Neural progenitor cell (in vitro differentiated cells): ENCODE measurements at regions not wholly inside any gene's neighbourhood (a gene's known extent, or its start where the extent isn't known, plus 50 kb on each side); places are given as distances from the start of the nearest gene placed in this dataset.

Source experiments
- DNase-seq: peaks from one replicate; pipeline ENCODE4 v3.0.0-alpha.2; 2016; ENCODE audit warnings: low spot score
- H2AFZ ChIP-seq: fragments of 200-600 bp; sonication (generic); replicated peaks from 2 replicates; pipeline ENCODE4 v1.6.1; 2016; ENCODE audit warnings: antibody characterized with exemption
- H3F3A ChIP-seq: fragments of 200-600 bp; sonication (generic); 2 replicates; pipeline ENCODE4 v1.6.1; 2016; ENCODE audit warnings: antibody characterized with exemption, low read depth
- H3K27ac ChIP-seq: fragments of 200-600 bp; sonication (generic); 2 replicates; pipeline ENCODE4 v1.5.1; 2016; ENCODE audit warnings: mild to moderate bottlenecking
- H3K27me3 ChIP-seq: fragments of 200-600 bp; sonication (generic); 2 replicates; pipeline ENCODE4 v1.6.1; 2016; ENCODE audit warnings: mild to moderate bottlenecking, moderate library complexity
- H3K36me3 ChIP-seq: fragments of 200-600 bp; sonication (generic); 2 replicates; pipeline ENCODE4 v1.5.1; 2016
- H3K4me1 ChIP-seq: fragments of 200-600 bp; sonication (generic); 2 replicates; pipeline ENCODE4 v1.6.1; 2016; ENCODE audit warnings: mixed run types
- H3K4me2 ChIP-seq: fragments of 200-600 bp; sonication (generic); 2 replicates; pipeline ENCODE4 v1.6.1; 2016
- H3K4me3 ChIP-seq: fragments of 200-600 bp; sonication (generic); 2 replicates; pipeline ENCODE4 v1.5.1; 2016
- H3K79me2 ChIP-seq: fragments of 200-600 bp; sonication (generic); 2 replicates; pipeline ENCODE4 v1.6.1; 2016; ENCODE audit warnings: low read depth
- H3K9ac ChIP-seq: fragments of 200-600 bp; sonication (generic); 2 replicates; pipeline ENCODE4 v1.6.1; 2016
- H3K9me3 ChIP-seq: fragments of 200-600 bp; sonication (generic); 2 replicates; pipeline ENCODE4 v1.5.1; 2016; ENCODE audit warnings: low read depth
- H4K20me1 ChIP-seq: fragments of 200-600 bp; sonication (generic); 2 replicates; pipeline ENCODE4 v1.6.1; 2016; ENCODE audit warnings: low read depth
- H3K27ac Mint-ChIP-seq: 3 replicates; pipeline ENCODE4 v1.8.0; 2021; ENCODE audit warnings: mixed read lengths
- H3K27me3 Mint-ChIP-seq: 2 replicates; pipeline ENCODE4 v1.8.0; 2022; ENCODE audit warnings: low read depth, mild to moderate bottlenecking, inconsistent platforms, moderate library complexity, mixed read lengths; ENCODE audit not compliant: insufficient read depth
- H3K36me3 Mint-ChIP-seq: 3 replicates; pipeline ENCODE4 v1.8.0; 2021; ENCODE audit warnings: mixed read lengths
- H3K4me1 Mint-ChIP-seq: 3 replicates; pipeline ENCODE4 v1.8.0; 2021; ENCODE audit warnings: mixed read lengths
- H3K4me3 Mint-ChIP-seq: 3 replicates; pipeline ENCODE4 v1.8.0; 2021; ENCODE audit warnings: mild to moderate bottlenecking, moderate library complexity, mixed read lengths
- H3K9me3 Mint-ChIP-seq: 3 replicates; pipeline ENCODE4 v1.8.0; 2020; ENCODE audit warnings: mixed read lengths
- CTCF ChIP-seq: fragments of 200-600 bp; sonication (generic); IDR thresholded peaks from 2 replicates; pipeline ENCODE4 v1.5.1; 2017; ENCODE audit warnings: antibody characterized with exemption, mild to moderate bottlenecking
- EZH2 ChIP-seq: fragments of 200-600 bp; sonication (generic); IDR thresholded peaks from 2 replicates; pipeline ENCODE4 v1.6.1; 2017; ENCODE audit warnings: antibody characterized with exemption, mild to moderate bottlenecking, moderate library complexity
- EZH2phosphoT487 ChIP-seq: fragments of 200-600 bp; sonication (generic); IDR thresholded peaks from 2 replicates; pipeline ENCODE4 v1.6.1; 2017; ENCODE audit warnings: antibody characterized with exemption

- H3K79me2 ChIP-seq = no peaks in the 10 kb centered on the region
- H3K27ac ChIP-seq = no peak overlapping the region
- no peak overlapping the region for H3K4me2 ChIP-seq
- Mint-ChIP-seq H3K27ac (no peak overlapping the region), H3K4me3 (no peak overlapping the region), H3K36me3 (no peaks in the 10 kb centered on the region), H3K9me3 (peaks cover 3% of the 10 kb centered on the region), H3K27me3 (peaks cover 3% of the 10 kb centered on the region), H3K4me1 (peaks cover 19% of the 10 kb centered on the region)
- TF ChIP-seq EZH2 = no peak
- TF ChIP-seq EZH2phosphoT487 = no peak
- no peak for TF ChIP-seq CTCF
- no peak overlapping the region for H2AFZ ChIP-seq
- no peak overlapping the region for H3K4me3 ChIP-seq
- H3F3A ChIP-seq = no peaks in the 10 kb centered on the region
- no peak overlapping the region for H3K9ac ChIP-seq
- H3K27me3 ChIP-seq = no peaks in the 10 kb centered on the region
- H3K36me3 ChIP-seq = no peaks in the 10 kb centered on the region
- DNase-seq = no peak
- H3K9me3 ChIP-seq = no peaks in the 10 kb centered on the region
- peaks cover 7% of the 10 kb centered on the region for H3K4me1 ChIP-seq
- no peaks in the 10 kb centered on the region for H4K20me1 ChIP-seq
Measured at GRCh38 chr2:9695941-9696340, 65.1 kb upstream of the YWHAQ start.

- no peak for TF ChIP-seq CTCF
- Histone ChIP-seq H2AFZ (no peak overlapping the region), H3K27me3 (no peaks in the 10 kb centered on the region), H3K4me3 (no peak overlapping the region), H3K9ac (no peak overlapping the region), H3K4me2 (no peak overlapping the region), H3K9me3 (no peaks in the 10 kb centered on the region), H3K36me3 (no peaks in the 10 kb centered on the region), H3K79me2 (no peaks in the 10 kb centered on the region), H3K4me1 (peaks cover 7% of the 10 kb centered on the region), H3F3A (no peaks in the 10 kb centered on the region), H4K20me1 (no peaks in the 10 kb centered on the region), H3K27ac (no peak overlapping the region)
- Mint-ChIP-seq H3K27ac (peak overlapping the region; percentile 57), H3K36me3 (no peaks in the 10 kb centered on the region), H3K4me1 (peaks cover 16% of the 10 kb centered on the region), H3K27me3 (peaks cover 3% of the 10 kb centered on the region), H3K4me3 (no peak overlapping the region), H3K9me3 (peaks cover 3% of the 10 kb centered on the region)
- no peak for DNase-seq
Measured at GRCh38 chr2:9696731-9697130, 65.9 kb upstream of the YWHAQ start.

GRCh38 chr2:9697909-9698308, 67.1 kb upstream of the YWHAQ start:
- no peaks in the 10 kb centered on the region for H3K36me3 Mint-ChIP-seq

More at GRCh38 chr2:9697909-9698308, 67.1 kb upstream of the YWHAQ start:
- no peak overlapping the region for H2AFZ ChIP-seq
- peaks cover 6% of the 10 kb centered on the region for H3K27me3 Mint-ChIP-seq
- no peaks in the 10 kb centered on the region for H4K20me1 ChIP-seq
- no peak overlapping the region for H3K27ac ChIP-seq
- DNase-seq = no peak
- H3K79me2 ChIP-seq = no peaks in the 10 kb centered on the region
- no peaks in the 10 kb centered on the region for H3F3A ChIP-seq
- H3K4me3 ChIP-seq = no peak overlapping the region
- no peaks in the 10 kb centered on the region for H3K27me3 ChIP-seq
- no peak overlapping the region for H3K27ac Mint-ChIP-seq
- no peak overlapping the region for H3K9ac ChIP-seq
- H3K4me1 Mint-ChIP-seq = peaks cover 10% of the 10 kb centered on the region
- no peak overlapping the region for H3K4me2 ChIP-seq
- H3K36me3 ChIP-seq = no peaks in the 10 kb centered on the region
- H3K4me3 Mint-ChIP-seq = no peak overlapping the region
- peaks cover 7% of the 10 kb centered on the region for H3K9me3 Mint-ChIP-seq
- TF ChIP-seq CTCF = no peak
- TF ChIP-seq EZH2phosphoT487 = no peak
- no peak for TF ChIP-seq EZH2
- no peaks in the 10 kb centered on the region for H3K9me3 ChIP-seq
- no peaks in the 10 kb centered on the region for H3K4me1 ChIP-seq
